ENCODE measurements at regions not wholly inside any gene's neighbourhood (a gene's known extent, or its start where the extent isn't known, plus 50 kb on each side); places are given as distances from the start of the nearest gene placed in this dataset.

- H4K20me1 ChIP-seq: no peaks in the 10 kb centered on the region
- no peaks in the 10 kb centered on the region for H3K36me3 ChIP-seq
- H3K27ac ChIP-seq: no peak overlapping the region
- no peaks in the 10 kb centered on the region for H3K27me3 ChIP-seq
- no peak overlapping the region for H3K4me2 ChIP-seq
- no peak for TF ChIP-seq Cebpa-rat (IDR thresholded peaks at IDR 0.05)
- H3K9ac ChIP-seq: no peak overlapping the region
- H3K9me3 ChIP-seq (replicated peaks in 1 of 11): no peaks in the 10 kb centered on the region
- no peaks in the 10 kb centered on the region for H3K4me1 ChIP-seq
- H3K4me3 ChIP-seq: no peak overlapping the region
Measured at GRCh38 chr7:146008293-146008692, 108.3 kb upstream of the CNTNAP2 start.

- Histone ChIP-seq H3K4me1 (peaks cover 0 to 10% (median 7%) of the 10 kb centered on the region in 10 experiments; a peak in 11 of 20 replicates), H3K4me2 (no peak overlapping the region), H3K9ac (no peak overlapping the region), H3K4me3 (no peak overlapping the region), H3K27ac (no peak overlapping the region), H4K20me1 (no peaks in the 10 kb centered on the region), H3K36me3 (no peaks in the 10 kb centered on the region), H3K9me3 (replicated peaks in 1 of 11) (no peaks in the 10 kb centered on the region), H3K27me3 (no peaks in the 10 kb centered on the region)
- no peak for TF ChIP-seq Cebpa-rat (IDR thresholded peaks at IDR 0.05)
Measured at GRCh38 chr7:146004805-146005204, 111.8 kb upstream of the CNTNAP2 start.

GRCh38 chr7:146002431-146003078 is 114.0 kb upstream of the CNTNAP2 start:
- no peaks in the 10 kb centered on the region for H4K20me1 ChIP-seq
- no peak overlapping the region for H3K4me3 ChIP-seq
- H3K27ac ChIP-seq: no peak overlapping the region
- TF ChIP-seq Cebpa-rat (IDR thresholded peaks at IDR 0.05): no peak
- no peaks in the 10 kb centered on the region for H3K36me3 ChIP-seq
- no peaks in the 10 kb centered on the region for H3K27me3 ChIP-seq
- H3K4me1 ChIP-seq: peaks cover 0 to 10% (median 7%) of the 10 kb centered on the region in 10 experiments; a peak in 11 of 20 replicates
- H3K9ac ChIP-seq: no peak overlapping the region
- H3K9me3 ChIP-seq (replicated peaks in 1 of 11): no peaks in the 10 kb centered on the region
- H3K4me2 ChIP-seq: peak overlapping the region in 6 of 11 experiments; percentile 3 to 38 (median 8); a peak in 7 of 22 replicates

- TF ChIP-seq Cebpa-rat (IDR thresholded peaks at IDR 0.05): no peak
- H3K4me1 ChIP-seq: peaks cover 0 to 10% (median 7%) of the 10 kb centered on the region in 10 experiments; a peak in 11 of 20 replicates
- H3K9me3 ChIP-seq (replicated peaks in 1 of 11): no peaks in the 10 kb centered on the region
- H3K27ac ChIP-seq: no peak overlapping the region
- H3K36me3 ChIP-seq: no peaks in the 10 kb centered on the region
- no peaks in the 10 kb centered on the region for H4K20me1 ChIP-seq
- H3K4me2 ChIP-seq: peak overlapping the region in 4 of 11 experiments; percentile 6 to 38 (median 8); a peak in 4 of 22 replicates
- H3K9ac ChIP-seq: no peak overlapping the region
- H3K4me3 ChIP-seq: no peak overlapping the region
- H3K27me3 ChIP-seq: no peaks in the 10 kb centered on the region
Measured at GRCh38 chr7:146002008-146002407, 114.6 kb upstream of the CNTNAP2 start.

- Histone ChIP-seq H3K27me3 (no peaks in the 10 kb centered on the region), H4K20me1 (no peaks in the 10 kb centered on the region), H3K9ac (no peak overlapping the region), H3K4me2 (no peak overlapping the region), H3K4me1 (peaks cover 0 to 10% (median 7%) of the 10 kb centered on the region in 10 experiments; a peak in 11 of 20 replicates), H3K36me3 (no peaks in the 10 kb centered on the region), H3K9me3 (replicated peaks in 1 of 11) (no peaks in the 10 kb centered on the region), H3K4me3 (no peak overlapping the region), H3K27ac (no peak overlapping the region)
- no peak for TF ChIP-seq Cebpa-rat (IDR thresholded peaks at IDR 0.05)
Measured at GRCh38 chr7:146000882-146001281, 115.7 kb upstream of the CNTNAP2 start.

- Histone ChIP-seq H3K27ac (no peak overlapping the region), H3K4me2 (no peak overlapping the region), H3K36me3 (no peaks in the 10 kb centered on the region), H3K9ac (no peak overlapping the region), H4K20me1 (no peaks in the 10 kb centered on the region), H3K27me3 (no peaks in the 10 kb centered on the region), H3K4me3 (no peak overlapping the region), H3K9me3 (replicated peaks in 1 of 11) (no peaks in the 10 kb centered on the region), H3K4me1 (no peaks in the 10 kb centered on the region)
- TF ChIP-seq Cebpa-rat (IDR thresholded peaks at IDR 0.05): no peak
Measured at GRCh38 chr7:145989469-145989868, 127.1 kb upstream of the CNTNAP2 start.

GRCh38 chr7:145986248-145986874 is 130.2 kb upstream of the CNTNAP2 start:
- no peaks in the 10 kb centered on the region for H3K9me3 ChIP-seq (replicated peaks in 1 of 11)
- H3K4me2 ChIP-seq: no peak overlapping the region
- H3K4me3 ChIP-seq: no peak overlapping the region
- no peak overlapping the region for H3K27ac ChIP-seq
- no peaks in the 10 kb centered on the region for H3K4me1 ChIP-seq
- H3K27me3 ChIP-seq: no peaks in the 10 kb centered on the region
- no peak for TF ChIP-seq Cebpa-rat (IDR thresholded peaks at IDR 0.05)
- H3K9ac ChIP-seq: no peak overlapping the region
- H3K36me3 ChIP-seq: no peaks in the 10 kb centered on the region
- H4K20me1 ChIP-seq: no peaks in the 10 kb centered on the region

- Histone ChIP-seq H3K4me1 (no peaks in the 10 kb centered on the region), H3K27ac (no peak overlapping the region), H3K36me3 (no peaks in the 10 kb centered on the region), H3K4me2 (no peak overlapping the region), H4K20me1 (no peaks in the 10 kb centered on the region), H3K9ac (no peak overlapping the region), H3K4me3 (no peak overlapping the region), H3K27me3 (no peaks in the 10 kb centered on the region), H3K9me3 (replicated peaks in 1 of 11) (no peaks in the 10 kb centered on the region)
- no peak for TF ChIP-seq Cebpa-rat (IDR thresholded peaks at IDR 0.05)
Measured at GRCh38 chr7:145978769-145979168, 137.8 kb upstream of the CNTNAP2 start.

- no peaks in the 10 kb centered on the region for H3K36me3 ChIP-seq
- H3K27ac ChIP-seq: no peak overlapping the region
- H3K4me1 ChIP-seq: peaks cover 0 to 23% (median 14%) of the 10 kb centered on the region in 10 experiments; a peak in 14 of 20 replicates
- H3K4me3 ChIP-seq: no peak overlapping the region
- H3K27me3 ChIP-seq: no peaks in the 10 kb centered on the region
- TF ChIP-seq Cebpa-rat (IDR thresholded peaks at IDR 0.05): no peak
- H3K9ac ChIP-seq: no peak overlapping the region
- no peak overlapping the region for H3K4me2 ChIP-seq
- peaks cover 0 to 11% (median 0%) of the 10 kb centered on the region in 11 experiments; a peak in 5 of 22 replicates for H3K9me3 ChIP-seq (replicated peaks in 1 of 11)
- no peaks in the 10 kb centered on the region for H4K20me1 ChIP-seq
Measured at GRCh38 chr7:145959981-145960380, 156.6 kb upstream of the CNTNAP2 start.
